Activated CD8-positive, alpha-beta T cell treated with anti-CD3 and anti-CD28 coated beads for 36 hours (primary cell): ENCODE measurements at regions not wholly inside any gene's neighbourhood (a gene's known extent, or its start where the extent isn't known, plus 50 kb on each side); places are given as distances from the start of the nearest gene placed in this dataset.

Experiments
- ATAC-seq: fragments of 200-7000 bp; cut with Tn5 transposase; one replicate; pipeline ENCODE4 v1.10.0; 2021; ENCODE audit warnings: mild to moderate bottlenecking, moderate library complexity
- CTCF ChIA-PET: fragments of 350-600 bp; sonication (Branson Sonifier 250); formaldehyde crosslinking; loops from one replicate; lab custom pipeline; 2021; ENCODE audit warnings: antibody characterized with exemption; lab: Charles Lee
- POLR2A ChIA-PET: fragments of 350-600 bp; sonication (Branson Sonifier 250); formaldehyde crosslinking; loops from one replicate; lab custom pipeline; 2021; ENCODE audit warnings: antibody characterized with exemption; lab: Charles Lee
- DNase-seq: peaks from one replicate; pipeline ENCODE4 v3.0.0-alpha.2; 2020
- H3K27ac Mint-ChIP-seq: one replicate; pipeline ENCODE4 v1.8.0; 2021; ENCODE audit warnings: mild to moderate bottlenecking, mixed read lengths
- H3K27me3 Mint-ChIP-seq: one replicate; pipeline ENCODE4 v1.8.0; 2021; ENCODE audit warnings: mixed read lengths
- H3K36me3 Mint-ChIP-seq: one replicate; pipeline ENCODE4 v1.8.0; 2021; ENCODE audit warnings: low read depth, mixed read lengths
- H3K4me1 Mint-ChIP-seq: one replicate; pipeline ENCODE4 v1.8.0; 2021; ENCODE audit warnings: low read depth, mixed read lengths
- H3K4me3 Mint-ChIP-seq: one replicate; pipeline ENCODE4 v1.8.0; 2021; ENCODE audit warnings: mild to moderate bottlenecking, moderate library complexity, mixed read lengths
- H3K9me3 Mint-ChIP-seq: one replicate; pipeline ENCODE4 v1.8.0; 2021; ENCODE audit warnings: mixed read lengths
- CTCF ChIP-seq: fragments of 200-600 bp; IDR thresholded peaks from one replicate; pipeline ENCODE4 v1.8.0; 2022; ENCODE audit warnings: antibody characterized with exemption, mild to moderate bottlenecking
- intact Hi-C: fragments of 100-400 bp; cut with micrococcal nuclease; formaldehyde crosslinking; loops from one replicate; pipeline ENCODE4 v1.10.0; 2022

GRCh38 chr11:91967691-91968045 is 256.9 kb upstream of the FAT3 start:
- TF ChIP-seq CTCF, result no peak
- Mint-ChIP-seq H3K4me3 (no peak overlapping the region), H3K4me1 (no peaks in the 10 kb centered on the region), H3K27me3 (no peaks in the 10 kb centered on the region), H3K27ac (no peak overlapping the region), H3K9me3 (peaks cover 4% of the 10 kb centered on the region), H3K36me3 (no peaks in the 10 kb centered on the region)
- ChIA-PET CTCF (no interaction called here), POLR2A (no interaction called here)
- intact Hi-C loops, result no loop called here
- ATAC-seq (no peak), DNase-seq (no peak)

- Mint-ChIP-seq H3K36me3 (no peaks in the 10 kb centered on the region), H3K4me1 (no peaks in the 10 kb centered on the region), H3K4me3 (no peak overlapping the region), H3K27me3 (no peaks in the 10 kb centered on the region), H3K9me3 (peaks cover 2% of the 10 kb centered on the region), H3K27ac (no peak overlapping the region)
- no peak for TF ChIP-seq CTCF
- ATAC-seq (no peak), DNase-seq (no peak)
- ChIA-PET POLR2A (no interaction called here), CTCF (no interaction called here)
- intact Hi-C loops, result no loop called here
Measured at GRCh38 chr11:91967026-91967690, 257.5 kb upstream of the FAT3 start.

- ChIA-PET CTCF (no interaction called here), POLR2A (no interaction called here)
- intact Hi-C loops, result no loop called here
Measured at GRCh38 chr11:91966368-91966767, 258.2 kb upstream of the FAT3 start.

DNA sequence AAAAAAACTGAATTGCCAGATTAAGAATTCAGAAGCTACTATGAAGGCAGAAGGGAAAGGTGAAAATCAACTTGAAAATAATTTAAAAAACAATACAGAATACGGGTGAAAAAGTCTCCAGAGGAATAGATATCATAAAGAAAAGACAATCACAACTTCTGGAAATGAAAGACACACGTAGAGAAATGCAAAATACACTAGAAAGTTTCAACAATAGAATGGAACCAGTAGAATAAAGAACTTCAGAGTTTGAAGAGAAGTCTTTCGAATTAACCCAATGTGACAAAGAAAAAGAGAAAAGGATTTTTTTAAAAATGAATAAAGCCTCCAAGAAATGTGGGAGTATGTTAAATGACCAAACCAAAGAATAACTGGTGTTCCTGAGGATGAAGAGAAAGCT is 263.8 kb upstream of the FAT3 start:
- CTCF ChIA-PET, result no interaction called here
- no peaks in the 10 kb centered on the region for H3K4me1 Mint-ChIP-seq
- no peak for TF ChIP-seq CTCF
- H3K9me3 Mint-ChIP-seq, result peaks cover 16% of the 10 kb centered on the region
- H3K27ac Mint-ChIP-seq, result no peak overlapping the region
- POLR2A ChIA-PET, result no interaction called here
- no peak for ATAC-seq
- no peak overlapping the region for H3K4me3 Mint-ChIP-seq
- no peaks in the 10 kb centered on the region for H3K27me3 Mint-ChIP-seq
- H3K36me3 Mint-ChIP-seq, result no peaks in the 10 kb centered on the region
- no peak for DNase-seq
- intact Hi-C loops, result no loop called here

More at GRCh38 chr11:91966368-91966767, 258.2 kb upstream of the FAT3 start:
- Mint-ChIP-seq H3K4me3 (no peak overlapping the region), H3K9me3 (no peaks in the 10 kb centered on the region), H3K27ac (no peak overlapping the region), H3K4me1 (no peaks in the 10 kb centered on the region), H3K36me3 (no peaks in the 10 kb centered on the region), H3K27me3 (no peaks in the 10 kb centered on the region)
- TF ChIP-seq CTCF, result no peak
- DNase-seq, result no peak
- ATAC-seq, result no peak

DNA sequence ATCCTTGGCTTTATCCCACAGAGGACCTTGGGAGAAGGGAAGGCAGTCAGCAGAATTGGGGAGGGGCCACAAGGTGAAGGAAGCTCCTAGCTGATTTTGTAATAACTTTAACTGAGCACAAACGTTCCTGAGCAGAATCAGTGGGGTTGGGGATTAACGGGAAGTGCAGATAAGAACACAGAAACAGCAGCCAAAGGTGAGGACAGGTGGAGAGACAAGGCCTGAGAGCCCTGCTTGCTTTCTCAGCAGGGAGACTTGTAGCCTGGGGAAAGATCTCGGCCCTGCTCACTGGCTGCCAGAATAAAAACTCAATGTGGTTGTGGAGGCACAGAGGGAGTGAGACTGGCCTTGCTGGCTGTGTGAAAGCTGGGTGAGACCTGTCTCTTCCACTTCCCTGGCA is 265.2 kb upstream of the FAT3 start:
- intact Hi-C loops, result no loop called here
- TF ChIP-seq CTCF, result no peak

More for the DNA sequence above, 265.2 kb upstream of the FAT3 start:
- Mint-ChIP-seq H3K4me1 (no peaks in the 10 kb centered on the region), H3K36me3 (no peaks in the 10 kb centered on the region), H3K27me3 (no peaks in the 10 kb centered on the region), H3K27ac (no peak overlapping the region), H3K9me3 (peaks cover 16% of the 10 kb centered on the region), H3K4me3 (no peak overlapping the region)
- ATAC-seq (no peak), DNase-seq (no peak)
- POLR2A ChIA-PET, result no interaction called here
- CTCF ChIA-PET, result interaction anchor here (0.6 kb wide), 1 partner anchor 12 kb away, joined by 3 read pairs; no protein-coding TSS in a partner anchor
